ENCODE measurements at regions not wholly inside any gene's neighbourhood (a gene's known extent, or its start where the extent isn't known, plus 50 kb on each side); places are given as distances from the start of the nearest gene placed in this dataset.
"Not testable (repeated sequence)": the region's sequence is repeated elsewhere in the genome, so short reads cannot be mapped to it uniquely, and the experiment has no call there.

DNA sequence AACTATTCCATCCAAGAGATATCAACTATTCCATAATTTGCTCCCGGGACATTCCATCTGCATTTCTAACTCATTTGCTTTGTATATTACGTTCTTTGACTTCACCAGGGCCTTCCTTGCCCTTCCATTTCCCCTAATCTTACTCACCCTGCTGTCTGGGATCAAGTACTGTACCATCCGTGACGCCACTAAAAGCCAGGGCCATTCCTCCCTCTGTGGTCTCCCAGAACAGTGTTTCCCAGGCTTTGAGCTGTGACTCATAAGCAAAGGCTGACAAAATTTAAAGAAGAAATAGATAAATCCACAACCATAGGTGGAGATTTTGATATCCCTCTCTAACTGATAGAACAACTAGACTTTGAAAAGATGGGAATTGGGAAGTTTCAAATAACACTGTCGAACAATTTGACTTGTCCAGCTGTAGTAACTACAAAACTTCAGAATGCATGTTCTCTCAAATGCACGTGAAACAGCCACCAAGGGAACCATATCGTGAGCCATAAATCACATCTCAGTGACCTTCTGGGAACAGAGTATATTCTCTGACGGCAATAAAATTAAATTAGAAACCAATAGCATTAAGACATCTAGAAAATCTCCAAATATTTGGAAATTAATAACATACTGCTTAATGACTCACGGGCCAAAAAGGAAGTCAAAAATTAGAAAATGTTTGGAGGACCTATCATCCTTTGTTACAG lies 501.0 kb downstream of the SETD4 start:
- no peak for DNase-seq

DNA sequence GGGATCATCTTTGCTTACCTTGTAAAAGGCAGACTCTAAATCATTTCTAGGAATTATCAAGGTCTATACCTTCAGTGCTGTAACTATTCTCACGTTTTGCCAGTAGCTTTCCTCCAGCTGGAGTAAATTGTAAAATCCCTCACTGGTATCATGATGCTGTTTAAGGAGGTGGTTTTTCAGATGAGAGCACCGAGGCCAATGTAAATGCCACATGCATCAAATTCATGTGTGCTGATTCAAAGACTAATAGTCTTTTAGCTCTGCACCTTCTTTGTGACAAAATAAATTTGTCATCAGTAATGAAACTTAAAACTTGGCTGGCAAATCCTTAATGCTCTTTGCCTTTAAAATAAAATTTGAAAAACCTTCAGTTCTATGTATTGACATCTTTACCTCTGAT lies 503.8 kb downstream of the SETD4 start:
- DNase-seq, result no peak

DNA sequence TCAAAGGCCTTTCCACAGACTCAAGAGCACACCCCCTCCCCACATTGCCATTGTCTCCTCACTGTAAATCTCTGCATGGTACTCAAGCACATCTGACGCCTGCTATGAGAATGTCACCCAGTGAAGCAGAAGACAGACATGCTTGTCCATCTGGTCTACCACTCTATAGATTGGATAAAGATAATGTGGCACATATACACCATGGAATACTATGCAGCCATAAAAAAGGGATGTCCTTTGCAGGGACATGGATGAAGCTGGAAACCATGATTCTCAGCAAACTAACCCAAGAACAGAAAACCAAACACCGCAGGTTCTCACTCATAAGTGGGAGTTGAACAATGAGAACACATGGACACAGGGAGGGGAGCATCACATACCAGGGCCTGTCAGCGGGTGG lies 503.4 kb upstream of the RUNX1 start:
- DNase-seq, result not testable (repeated sequence)

GRCh38 chr21:35548904-35549615 lies 500.0 kb upstream of the RUNX1 start:
- DNase-seq, result no peak

GRCh38 chr21:35547946-35548774 lies 499.1 kb upstream of the RUNX1 start:
- DNase-seq, result no peak

GRCh38 chr21:35543746-35544145 lies 494.6 kb upstream of the RUNX1 start:
- DNase-seq, result no peak

- peak; percentile 50 for DNase-seq
These were observed 492.0 kb upstream of the RUNX1 start for GRCh38 chr21:35540950-35541638.

GRCh38 chr21:35538386-35538785 lies 489.3 kb upstream of the RUNX1 start:
- DNase-seq, result no peak

DNA sequence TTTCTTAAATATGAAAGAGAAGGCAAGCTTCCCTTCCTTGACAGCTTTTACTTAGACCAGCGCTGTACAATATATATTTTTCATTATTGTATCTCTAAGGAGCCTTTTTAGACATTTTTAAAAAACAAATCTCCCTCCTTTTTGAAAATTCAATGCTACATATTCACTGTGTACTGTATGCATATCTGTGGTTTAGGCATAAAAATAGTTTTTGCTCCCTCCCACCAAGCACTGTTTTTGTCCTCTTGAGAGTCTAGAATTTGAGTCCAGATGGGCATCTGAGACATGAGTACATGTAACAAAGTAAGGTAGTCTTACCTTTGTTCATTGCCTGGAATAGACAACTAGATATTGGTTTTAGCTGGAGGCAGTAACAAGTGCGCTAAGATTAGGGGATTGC lies 488.5 kb upstream of the RUNX1 start:
- no peak for DNase-seq

DNA sequence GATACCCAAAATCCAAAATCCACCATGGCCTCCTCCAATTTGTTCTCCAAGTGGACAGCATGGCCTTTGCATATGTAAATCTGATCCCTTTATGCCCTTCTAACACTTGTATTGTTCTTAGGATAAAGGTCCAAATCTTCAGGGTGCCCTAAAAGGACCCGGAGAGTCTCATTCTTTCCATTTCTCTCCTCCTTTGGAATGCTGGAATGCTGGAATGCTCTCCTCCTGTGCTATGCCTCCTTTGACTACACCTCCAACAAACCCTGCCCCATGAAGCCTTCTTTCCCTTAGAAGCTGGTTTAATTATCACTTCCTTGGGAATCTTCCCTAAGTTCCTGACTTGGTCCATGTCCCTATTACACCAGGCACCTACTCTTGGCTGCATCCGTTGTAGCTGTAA lies 484.8 kb upstream of the RUNX1 start:
- no peak for DNase-seq

- no peak for DNase-seq
These were observed 481.7 kb upstream of the RUNX1 start for GRCh38 chr21:35530766-35531165.

DNA sequence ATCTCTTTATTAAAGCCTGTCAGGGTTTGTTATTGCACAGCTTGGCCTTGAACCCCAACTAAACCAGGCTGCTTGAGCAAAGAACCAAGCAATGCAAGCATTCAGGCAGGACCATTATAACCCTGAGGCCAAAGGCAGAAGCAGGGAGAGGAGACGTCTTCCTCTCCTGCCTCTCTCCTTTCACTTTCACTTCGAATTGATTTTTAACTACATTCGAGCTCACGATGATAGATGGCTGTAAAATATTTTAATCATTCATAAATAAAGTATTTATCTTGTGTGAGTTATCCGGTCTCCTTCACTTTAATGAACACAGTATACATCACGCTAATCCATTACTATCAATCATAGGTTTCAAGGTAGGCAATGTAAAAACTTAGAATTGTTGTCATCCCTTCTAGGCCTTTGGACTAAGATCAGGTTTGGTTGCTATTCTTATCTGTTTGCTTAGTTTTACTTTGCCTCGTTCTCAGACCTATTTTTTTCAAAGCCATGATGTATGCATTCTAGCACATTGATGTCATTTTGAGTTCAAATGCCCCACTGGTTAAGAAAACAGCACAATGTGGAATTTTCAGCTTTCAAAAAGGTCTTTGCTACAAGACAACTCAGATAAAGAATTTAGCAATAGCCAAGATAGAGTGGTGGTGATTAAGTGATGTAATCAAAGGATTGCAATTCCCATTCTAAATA lies 480.2 kb upstream of the RUNX1 start:
- DNase-seq, result no peak

GRCh38 chr21:35528116-35529042 lies 479.3 kb upstream of the RUNX1 start:
- peak; percentile 63 for DNase-seq

DNA sequence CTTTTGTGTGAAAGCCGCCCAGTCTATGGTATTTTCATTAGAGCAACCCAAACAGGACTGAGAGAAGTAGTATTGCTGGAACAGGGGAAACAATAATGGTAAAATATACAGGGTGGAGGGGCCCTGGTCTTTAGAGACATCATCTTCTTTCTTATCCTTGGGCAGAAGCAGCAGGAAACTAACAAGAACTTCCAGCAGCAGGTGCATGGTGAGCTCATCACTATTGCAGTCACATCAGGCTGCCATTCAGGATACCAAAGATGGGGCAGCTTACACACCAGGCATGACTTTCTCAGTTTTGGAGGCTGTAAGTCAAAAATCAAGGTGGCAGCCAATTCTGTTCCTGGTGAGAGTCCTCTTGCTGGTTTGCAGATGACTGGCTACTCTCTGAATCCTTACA lies 478.3 kb upstream of the RUNX1 start:
- no peak for DNase-seq

DNA sequence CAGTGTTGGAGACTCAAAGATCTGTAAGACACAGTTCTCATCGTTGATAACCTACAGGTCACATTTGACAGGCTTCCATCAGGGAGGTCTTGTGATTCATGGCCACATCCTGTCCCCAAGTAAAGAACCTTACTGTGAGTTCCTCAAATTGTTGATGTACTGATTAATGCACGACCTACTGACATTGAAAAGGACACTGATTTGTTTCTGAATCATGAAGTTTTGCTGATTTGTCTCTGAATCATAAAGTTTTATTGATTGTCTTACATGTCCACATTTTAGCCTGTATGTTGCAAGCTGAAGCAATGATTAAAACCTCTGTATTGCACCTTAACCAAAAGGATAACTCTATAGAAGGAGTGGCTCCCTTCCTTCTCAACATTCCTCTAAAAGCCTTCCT lies 476.3 kb upstream of the RUNX1 start:
- DNase-seq, result no peak

DNA sequence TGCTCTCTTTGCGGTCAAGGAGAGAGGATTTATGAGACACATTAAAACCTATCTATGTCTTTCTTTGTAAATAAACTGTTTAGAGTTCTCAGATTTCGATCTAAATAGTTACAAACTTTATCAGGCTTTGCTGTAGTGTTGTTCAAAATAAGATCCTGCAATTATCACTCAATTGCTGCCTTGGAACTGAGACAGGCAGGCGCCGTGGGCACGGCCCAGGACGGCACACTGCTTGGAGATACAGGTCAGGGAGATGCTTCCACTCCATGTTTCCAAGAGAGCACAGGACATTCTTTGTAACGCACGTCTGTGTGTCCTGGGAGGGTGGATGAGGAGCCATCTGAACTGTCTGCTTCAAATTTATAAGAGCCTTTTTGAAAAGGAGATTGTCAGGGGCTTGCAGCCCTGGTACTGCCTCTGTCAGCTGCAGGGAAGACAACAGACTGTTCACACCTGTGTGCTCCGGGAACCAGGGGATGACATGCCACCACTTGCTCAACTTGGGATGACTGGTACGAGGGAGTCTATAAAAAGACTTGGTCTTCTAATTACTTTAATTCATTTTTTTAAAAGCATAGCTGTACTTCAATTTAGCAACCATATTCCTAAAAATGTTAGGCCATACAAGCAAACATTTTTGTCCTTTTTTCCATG lies 472.9 kb upstream of the RUNX1 start:
- DNase-seq, result no peak

DNA sequence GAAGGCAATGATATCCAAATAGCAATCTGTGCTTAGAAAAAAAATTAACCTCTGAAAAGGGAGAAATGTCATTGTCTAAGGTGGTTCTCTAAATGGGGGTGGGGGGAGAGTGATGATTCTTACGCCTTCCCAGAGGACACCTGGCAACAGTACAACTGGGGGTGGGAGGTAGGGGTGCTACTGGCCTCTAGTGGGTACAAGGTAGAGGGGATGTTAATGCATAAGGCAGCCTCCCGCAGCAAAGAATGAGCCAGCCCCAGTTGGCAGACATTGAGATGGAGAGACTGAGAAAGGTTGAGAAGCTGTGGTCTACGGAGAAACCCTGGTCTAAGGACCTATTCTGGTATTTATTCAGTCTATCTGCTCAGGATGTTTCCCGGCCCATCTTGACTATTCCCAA lies 472.2 kb upstream of the RUNX1 start:
- no peak for DNase-seq

GRCh38 chr21:35520856-35521255 lies 471.8 kb upstream of the RUNX1 start:
- no peak for DNase-seq

DNA sequence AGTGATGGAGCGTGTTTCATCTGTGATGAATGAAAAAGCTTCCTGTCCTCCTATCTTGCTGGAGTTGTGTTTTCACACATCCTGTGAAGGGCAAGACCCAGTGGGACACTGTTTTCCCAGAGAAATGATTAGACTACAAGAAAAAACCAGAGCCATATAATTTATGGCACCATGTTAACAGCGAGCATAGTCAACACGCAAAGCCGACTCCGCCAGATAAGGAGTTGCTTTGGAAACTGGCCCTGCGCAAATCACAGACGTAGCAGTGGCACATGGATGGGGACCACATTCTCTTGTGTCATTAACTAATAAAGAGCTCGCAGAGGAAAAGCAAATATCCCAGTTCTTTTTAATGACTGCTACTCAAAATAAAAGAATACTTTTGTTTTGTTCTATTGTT lies 471.2 kb upstream of the RUNX1 start:
- DNase-seq, result no peak

DNA sequence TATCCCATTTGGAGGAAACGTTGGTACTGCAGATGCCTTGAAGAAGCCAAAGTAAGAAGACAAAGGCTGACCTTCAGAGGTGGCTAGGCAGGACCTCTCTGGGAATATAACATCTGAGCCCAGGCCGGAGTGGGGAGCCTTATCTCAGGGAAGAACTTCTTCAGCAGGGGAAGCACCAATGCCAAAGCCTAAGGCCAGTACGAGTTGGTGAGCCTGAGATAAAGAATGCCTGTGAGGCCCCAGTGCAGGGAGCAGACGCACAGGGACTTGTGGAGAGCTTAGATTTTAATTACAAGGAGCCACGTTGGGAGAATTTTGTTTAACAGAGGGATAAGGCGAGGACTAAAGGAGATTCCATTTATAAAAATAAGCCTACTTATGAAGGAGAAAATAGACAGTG lies 468.8 kb upstream of the RUNX1 start:
- DNase-seq, result no peak

DNA sequence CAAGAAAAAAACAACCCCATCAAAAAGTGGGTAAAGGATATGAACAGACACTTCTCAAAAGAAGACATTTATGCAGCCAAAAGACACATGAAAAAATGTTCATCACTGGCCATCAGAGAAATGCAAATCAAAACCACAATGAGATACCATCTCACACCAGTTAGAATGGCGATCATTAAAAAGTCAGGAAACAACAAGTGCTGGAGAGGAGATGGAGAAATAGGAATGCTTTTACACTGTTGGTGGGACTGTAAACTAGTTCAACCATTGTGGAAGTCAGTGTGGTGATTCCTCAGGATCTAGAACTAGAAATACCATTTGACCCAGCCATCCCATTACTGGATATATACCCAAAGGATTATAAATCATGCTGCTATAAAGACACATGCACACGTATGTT lies 467.2 kb upstream of the RUNX1 start:
- not testable (repeated sequence) for DNase-seq
